Body of pancreas (tissue), 4 donors: ENCODE measurements at regions not wholly inside any gene's neighbourhood (a gene's known extent, or its start where the extent isn't known, plus 50 kb on each side); places are given as distances from the start of the nearest gene placed in this dataset.

ENCODE experiments used
- ATAC-seq: fragments of 150-250 bp; one replicate; pipeline ENCODE4 v1.9.1; 2016
- DNase-seq, 4 donors: peaks; one replicate each; pipeline ENCODE4 v3.0.0-alpha.2; 2019
- H3K27ac ChIP-seq, 4 donors: fragments of 200-600 bp; sonication (generic); 1 replicate in 3 of 4; 2 replicates in 1 of 4; pipeline versions ENCODE4 v1.5.1 to v1.6.1; 2016 to 2019; ENCODE audit warnings: mild to moderate bottlenecking in 1 of 4, mixed read lengths in 1 of 4, moderate library complexity in 1 of 4
- H3K27me3 ChIP-seq, 2 donors: fragments of 200-600 bp; sonication (generic); one replicate each; pipeline ENCODE4 v1.6.0; 2016; ENCODE audit warnings: mild to moderate bottlenecking in 1 of 2
- H3K36me3 ChIP-seq, 2 donors: fragments of 200-600 bp; sonication (generic); replicated peaks in 1 of 2; 2 replicates each; pipeline ENCODE4 v1.5.1; 2016; ENCODE audit warnings: low read depth in 2 of 2; ENCODE audit not compliant: insufficient read depth in 1 of 2
- H3K4me1 ChIP-seq: fragments of 200-600 bp; sonication (generic); one replicate; pipeline ENCODE4 v1.6.0; 2016
- H3K4me3 ChIP-seq, 2 donors: fragments of 200-600 bp; sonication (generic); 1 replicate in 1 of 2; 2 replicates in 1 of 2; pipeline ENCODE4 v1.5.1; 2016 to 2019
- H3K9me3 ChIP-seq, 3 donors: fragments of 200-600 bp; sonication (generic); 1 replicate in 2 of 3; 2 replicates in 1 of 3; pipeline ENCODE4 v1.5.1; 2016
- CTCF ChIP-seq, 7 experiments: fragments of 450-650 bp in 4 of 7; fragments of 200-600 bp in 3 of 7; sonication (generic) in 3 of 7; IDR thresholded peaks; one replicate each; pipeline ENCODE4 v1.5.1; 2016 to 2019; ENCODE audit warnings: antibody characterized with exemption in 7 of 7
- POLR2A ChIP-seq, 3 donors: fragments of 450-650 bp; IDR thresholded peaks; one replicate each; pipeline ENCODE4 v1.6.1; 2016; ENCODE audit warnings: antibody characterized with exemption in 3 of 3, mild to moderate bottlenecking in 2 of 3
- WGBS, 2 donors: methylation state at CpG; one replicate each; pipeline ENCODE4 v1.1.5; 2017; 5-methylcytosine and 5-hydroxymethylcytosine counted together
- intact Hi-C: fragments of 100-400 bp; cut with DNase I; formaldehyde crosslinking; loops from one replicate; pipeline ENCODE4 v1.15.1; 2023

GRCh38 chr2:204468746-204469429, 76.4 kb upstream of the PARD3B start:
- WGBS, 2 donors: 57 to 63% methylated on average over 4 of the region's 4 CpGs
- TF ChIP-seq POLR2A (IDR thresholded peaks at IDR 0.05) (no peak), CTCF (IDR thresholded peaks at IDR 0.05) (no peak)
- peak in 1 of 4 donors; percentile 16 for DNase-seq

GRCh38 chr2:204470178-204470620, 75.1 kb upstream of the PARD3B start:
- Histone ChIP-seq H3K27ac (no peak overlapping the region), H3K4me1 (no peaks in the 10 kb centered on the region), H3K27me3 (no peaks in the 10 kb centered on the region), H3K4me3 (no peak overlapping the region), H3K36me3 (no peaks in the 10 kb centered on the region), H3K9me3 (no peaks in the 10 kb centered on the region)
- TF ChIP-seq CTCF (IDR thresholded peaks at IDR 0.05) (no peak), POLR2A (IDR thresholded peaks at IDR 0.05) (no peak)
- WGBS, 2 donors: 71 to 80% methylated on average over 4 of the region's 4 CpGs
- ATAC-seq (no peak), DNase-seq (no peak)
- intact Hi-C loops: no loop called here

More at GRCh38 chr2:204468746-204469429, 76.4 kb upstream of the PARD3B start:
- no peak for ATAC-seq
- no peak overlapping the region for H3K27ac ChIP-seq
- H3K4me1 ChIP-seq: no peaks in the 10 kb centered on the region
- intact Hi-C loops: no loop called here
- no peak overlapping the region for H3K4me3 ChIP-seq
- no peaks in the 10 kb centered on the region for H3K9me3 ChIP-seq
- no peaks in the 10 kb centered on the region for H3K27me3 ChIP-seq
- no peaks in the 10 kb centered on the region for H3K36me3 ChIP-seq

- ATAC-seq: no peak
- Histone ChIP-seq H3K27me3 (no peaks in the 10 kb centered on the region), H3K4me1 (no peaks in the 10 kb centered on the region), H3K27ac (no peak overlapping the region), H3K4me3 (no peak overlapping the region), H3K9me3 (no peaks in the 10 kb centered on the region), H3K36me3 (no peaks in the 10 kb centered on the region)
- 63% methylated on average over 5 of the region's 5 CpGs for WGBS, 2 donors
- DNase-seq: no peak
- TF ChIP-seq CTCF (IDR thresholded peaks at IDR 0.05) (no peak), POLR2A (IDR thresholded peaks at IDR 0.05) (no peak)
- intact Hi-C loops: no loop called here
Measured at GRCh38 chr2:204470621-204471196, 74.6 kb upstream of the PARD3B start.

- no peak overlapping the region for H3K27ac ChIP-seq
- no peak for TF ChIP-seq CTCF (IDR thresholded peaks at IDR 0.05)
- no peak for TF ChIP-seq POLR2A (IDR thresholded peaks at IDR 0.05)
- WGBS, 2 donors: 83 to 84% methylated on average over 10 of the region's 10 CpGs
- H3K36me3 ChIP-seq: no peaks in the 10 kb centered on the region
- intact Hi-C loops: no loop called here
- H3K4me1 ChIP-seq: no peaks in the 10 kb centered on the region
- DNase-seq (no peak), ATAC-seq (no peak)
- H3K27me3 ChIP-seq: no peaks in the 10 kb centered on the region
- H3K9me3 ChIP-seq: no peaks in the 10 kb centered on the region
- H3K4me3 ChIP-seq: no peak overlapping the region
Measured at GRCh38 chr2:204472375-204472774, 72.9 kb upstream of the PARD3B start.

GRCh38 chr2:204473224-204473623, 72.1 kb upstream of the PARD3B start:
- TF ChIP-seq POLR2A (IDR thresholded peaks at IDR 0.05): no peak
- no peak for TF ChIP-seq CTCF (IDR thresholded peaks at IDR 0.05)
- Histone ChIP-seq H3K36me3 (no peaks in the 10 kb centered on the region), H3K27me3 (no peaks in the 10 kb centered on the region), H3K4me1 (no peaks in the 10 kb centered on the region), H3K4me3 (no peak overlapping the region), H3K9me3 (no peaks in the 10 kb centered on the region), H3K27ac (no peak overlapping the region)
- ATAC-seq (no peak), DNase-seq (no peak)
- intact Hi-C loops: no loop called here
- 76 to 80% methylated on average over 6 of the region's 6 CpGs for WGBS, 2 donors
